HTR-8/SVneo (cell line): ENCODE measurements at regions not wholly inside any gene's neighbourhood (a gene's known extent, or its start where the extent isn't known, plus 50 kb on each side); places are given as distances from the start of the nearest gene placed in this dataset.
A peak's percentile ranks its signal among the peaks of the same experiment; 100 is the strongest.

Experiments used
- DNase-seq: peaks from one replicate; pipeline ENCODE4 v3.0.0; 2011; ENCODE audit warnings: low spot score, mixed read lengths; ENCODE audit not compliant: insufficient read length
- FAIRE-seq: peaks from 2 replicates; lab custom pipeline; 2011; peaks lifted over from hg19 to GRCh38; lab: Jason Lieb, UNC

DNA sequence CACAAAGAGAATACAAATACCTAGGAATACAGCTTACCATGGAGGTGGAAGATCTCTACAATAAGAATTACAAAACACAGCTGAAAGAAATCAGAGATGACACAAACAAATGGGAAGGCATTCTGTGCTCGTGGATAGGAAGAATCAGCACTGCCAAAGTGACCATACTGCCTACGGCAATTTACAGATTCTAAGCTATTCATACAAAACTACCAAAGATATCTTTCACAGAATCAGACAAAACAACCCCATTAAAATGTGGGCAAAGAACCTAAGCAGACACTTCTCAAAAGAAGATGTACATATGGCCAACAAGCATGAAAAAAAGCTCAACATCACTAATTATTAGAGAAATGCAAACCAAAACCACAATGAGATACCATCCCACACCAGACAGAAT is 133.2 kb upstream of the SSTR4 start:
- no peak for FAIRE-seq
- no peak for DNase-seq

- FAIRE-seq (no peak), DNase-seq (no peak)
Observed at GRCh38 chr20:22904386-22904785, 130.7 kb upstream of the SSTR4 start.

GRCh38 chr20:22904905-22905304 is 130.2 kb upstream of the SSTR4 start:
- DNase-seq (no peak), FAIRE-seq (no peak)

- no peak for DNase-seq
- no peak for FAIRE-seq
Observed at GRCh38 chr20:22905658-22906057, 129.5 kb upstream of the SSTR4 start.

DNA sequence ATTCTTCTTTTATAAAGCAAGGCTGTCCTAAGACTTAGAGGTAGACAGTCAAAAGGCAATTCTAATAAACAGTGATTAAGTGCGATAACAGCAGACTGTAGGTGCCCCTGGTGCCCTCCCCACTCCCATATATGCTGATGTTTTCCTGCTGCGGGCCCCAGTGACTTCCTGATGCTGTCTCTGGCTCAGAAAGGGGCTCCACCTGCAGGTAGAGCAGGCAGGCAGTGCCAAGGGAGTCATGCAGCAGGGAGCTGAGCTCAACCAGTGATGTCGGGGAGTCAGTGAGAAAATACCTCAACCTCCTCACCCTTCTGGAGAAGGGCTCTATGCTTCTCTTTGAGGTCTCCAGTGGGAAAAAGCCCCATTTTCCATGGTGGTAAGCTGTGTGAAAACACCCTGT is 126.7 kb upstream of the SSTR4 start:
- no peak for DNase-seq
- no peak for FAIRE-seq

GRCh38 chr20:22908944-22909343 is 126.2 kb upstream of the SSTR4 start:
- no peak for FAIRE-seq
- no peak for DNase-seq

DNA sequence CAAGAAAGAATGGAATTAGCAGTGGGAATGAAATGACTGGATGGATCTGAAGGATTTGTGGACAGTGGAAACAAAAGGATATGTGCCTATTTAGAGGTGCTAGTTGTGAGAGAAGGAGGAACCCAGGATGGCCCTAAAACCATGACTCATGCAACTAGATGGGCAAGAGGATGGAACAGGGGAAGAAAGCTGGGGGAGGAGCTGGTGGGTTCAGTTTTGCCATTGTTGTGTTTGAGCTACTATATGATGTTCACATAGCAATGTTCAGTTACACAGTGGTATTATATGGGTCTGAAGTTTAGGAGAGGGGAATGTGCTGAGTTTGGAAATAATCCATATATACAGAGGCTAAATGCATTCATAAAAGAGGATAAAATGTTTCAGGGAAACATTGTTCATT is 125.7 kb upstream of the SSTR4 start:
- FAIRE-seq (no peak), DNase-seq (no peak)

- FAIRE-seq: no peak
- DNase-seq: no peak
Observed at GRCh38 chr20:22910287-22910852, 124.7 kb upstream of the SSTR4 start.

DNA sequence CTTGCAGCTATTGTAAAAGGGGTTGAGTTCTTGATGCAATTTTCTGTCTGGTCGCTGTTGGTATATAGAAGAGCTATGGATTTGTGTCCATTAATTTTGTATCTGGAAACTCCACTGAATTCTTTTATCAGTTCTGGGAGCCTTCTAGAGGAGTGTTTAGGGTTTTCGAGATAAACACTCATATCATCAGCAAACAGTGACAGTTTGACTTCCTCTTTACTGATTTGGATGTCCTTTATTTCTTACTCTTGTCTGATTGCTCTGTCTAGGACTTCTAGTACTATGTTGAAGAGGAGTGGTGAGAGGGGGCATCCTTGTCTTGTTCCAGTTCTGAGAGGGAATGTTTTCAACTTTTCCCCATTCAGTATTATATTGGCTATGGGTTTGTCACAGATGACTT is 120.8 kb upstream of the SSTR4 start:
- FAIRE-seq: no peak

DNA sequence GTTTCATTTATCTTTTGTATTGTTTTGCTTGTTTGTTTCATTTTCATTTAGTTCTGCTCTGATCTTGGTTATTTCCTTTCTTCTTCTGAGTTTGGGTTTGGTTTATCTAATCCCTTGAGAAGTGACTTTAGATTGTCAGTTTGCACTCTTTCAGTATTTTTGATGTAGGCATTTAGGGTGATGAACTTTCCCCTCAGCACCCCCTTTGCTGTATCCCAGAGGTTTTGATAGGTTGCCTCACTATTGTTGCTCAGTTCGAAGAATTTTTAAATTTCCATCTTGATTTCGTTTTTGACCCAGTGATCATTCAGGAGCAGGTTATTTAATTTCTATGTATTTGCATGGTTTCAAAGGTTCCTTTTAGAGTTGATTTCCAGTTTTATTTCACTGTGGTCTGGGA is 119.6 kb upstream of the SSTR4 start:
- FAIRE-seq: no peak
- no peak for DNase-seq

More for the DNA sequence above, 120.8 kb upstream of the SSTR4 start:
- DNase-seq: no peak

GRCh38 chr20:22916021-22916842 is 118.9 kb upstream of the SSTR4 start:
- FAIRE-seq: peak; percentile 46
- no peak for DNase-seq

- no peak for FAIRE-seq
- DNase-seq: no peak
Observed at GRCh38 chr20:22918286-22918983, 116.7 kb upstream of the SSTR4 start.

- no peak for FAIRE-seq
- DNase-seq: no peak
Observed at GRCh38 chr20:22920898-22921297, 114.2 kb upstream of the SSTR4 start.

GRCh38 chr20:22921595-22922421 is 113.3 kb upstream of the SSTR4 start:
- FAIRE-seq (no peak), DNase-seq (peak; percentile 56)

DNA sequence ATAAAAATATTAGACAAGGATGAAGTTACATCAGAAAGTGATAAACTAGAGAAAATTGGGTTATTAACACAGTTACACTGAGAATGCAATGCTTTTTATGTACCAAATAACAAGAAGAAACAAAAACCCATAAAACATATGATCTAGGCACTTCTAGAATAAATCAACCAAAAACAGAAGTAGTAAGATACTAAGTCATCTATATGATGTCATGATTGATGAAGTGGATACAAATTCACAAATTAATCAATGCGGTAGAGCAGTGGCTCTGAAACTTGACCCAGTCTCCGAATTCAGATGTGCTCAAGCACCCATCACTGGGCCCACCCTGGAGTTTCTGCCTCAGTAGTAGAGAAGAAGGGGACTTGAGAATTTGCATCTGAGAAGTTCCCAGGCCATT is 112.1 kb upstream of the SSTR4 start:
- DNase-seq: no peak
- no peak for FAIRE-seq

- DNase-seq (no peak), FAIRE-seq (no peak)
Observed at GRCh38 chr20:22924046-22924737, 110.9 kb upstream of the SSTR4 start.

DNA sequence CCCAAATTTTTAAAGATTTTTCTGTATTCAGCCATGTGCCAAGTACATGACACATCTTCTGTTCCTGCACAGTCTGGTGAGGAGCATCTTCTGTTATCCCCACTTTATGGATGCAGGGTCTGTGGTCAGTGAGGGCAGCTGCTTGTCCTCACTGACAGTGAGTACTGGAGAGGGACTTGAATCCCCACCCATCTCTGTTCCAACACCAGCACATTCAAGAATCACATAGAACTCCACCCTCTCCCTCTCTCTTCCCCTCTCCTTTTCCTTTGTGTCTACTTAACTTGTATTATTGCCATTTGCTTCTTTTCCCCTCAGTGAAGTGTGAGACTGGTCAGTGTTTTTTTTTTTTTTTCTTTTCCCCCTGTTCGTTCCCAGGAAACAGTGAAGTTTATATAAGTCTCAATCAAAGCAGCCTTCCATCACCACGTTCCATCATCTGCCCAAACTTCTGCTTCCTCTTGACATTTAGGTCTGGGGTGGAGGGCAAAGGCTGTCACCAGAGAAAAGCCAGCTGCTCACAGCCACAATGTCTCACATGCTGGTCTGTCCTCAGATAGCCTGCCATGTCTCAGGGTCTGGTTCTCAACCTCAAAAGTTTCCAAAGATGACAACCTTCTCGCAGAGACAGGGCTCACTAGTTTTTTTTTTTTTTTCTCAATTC is 110.0 kb upstream of the SSTR4 start:
- FAIRE-seq (no peak), DNase-seq (no peak)

DNA sequence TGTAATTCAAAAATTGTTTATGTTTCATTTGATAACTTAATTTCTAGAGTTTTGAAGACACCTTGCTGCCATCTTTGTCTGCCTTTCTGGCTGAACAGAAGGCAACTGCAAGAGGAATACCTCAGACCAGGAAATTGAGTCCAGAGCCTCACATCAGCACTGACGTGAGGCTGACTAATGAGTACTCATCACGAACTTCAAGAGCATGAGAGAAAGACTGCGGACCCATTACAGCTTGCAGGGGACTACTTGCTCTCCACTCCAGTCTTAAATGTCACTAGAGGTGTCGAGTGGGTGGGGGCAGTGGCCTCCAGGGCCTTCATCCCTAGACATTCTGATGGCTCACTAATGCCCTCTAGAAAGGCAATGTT is 109.5 kb upstream of the SSTR4 start:
- no peak for FAIRE-seq

GRCh38 chr20:22927537-22927936 is 107.6 kb upstream of the SSTR4 start:
- DNase-seq: no peak
- FAIRE-seq: no peak

More for the DNA sequence above, 109.5 kb upstream of the SSTR4 start:
- DNase-seq: no peak
